ENCODE measurements at regions not wholly inside any gene's neighbourhood (a gene's known extent, or its start where the extent isn't known, plus 50 kb on each side); places are given as distances from the start of the nearest gene placed in this dataset.
A peak's percentile ranks its signal among the peaks of the same experiment; 100 is the strongest.
"Not testable (repeated sequence)": the region's sequence is repeated elsewhere in the genome, so short reads cannot be mapped to it uniquely, and the experiment has no call there.

DNA sequence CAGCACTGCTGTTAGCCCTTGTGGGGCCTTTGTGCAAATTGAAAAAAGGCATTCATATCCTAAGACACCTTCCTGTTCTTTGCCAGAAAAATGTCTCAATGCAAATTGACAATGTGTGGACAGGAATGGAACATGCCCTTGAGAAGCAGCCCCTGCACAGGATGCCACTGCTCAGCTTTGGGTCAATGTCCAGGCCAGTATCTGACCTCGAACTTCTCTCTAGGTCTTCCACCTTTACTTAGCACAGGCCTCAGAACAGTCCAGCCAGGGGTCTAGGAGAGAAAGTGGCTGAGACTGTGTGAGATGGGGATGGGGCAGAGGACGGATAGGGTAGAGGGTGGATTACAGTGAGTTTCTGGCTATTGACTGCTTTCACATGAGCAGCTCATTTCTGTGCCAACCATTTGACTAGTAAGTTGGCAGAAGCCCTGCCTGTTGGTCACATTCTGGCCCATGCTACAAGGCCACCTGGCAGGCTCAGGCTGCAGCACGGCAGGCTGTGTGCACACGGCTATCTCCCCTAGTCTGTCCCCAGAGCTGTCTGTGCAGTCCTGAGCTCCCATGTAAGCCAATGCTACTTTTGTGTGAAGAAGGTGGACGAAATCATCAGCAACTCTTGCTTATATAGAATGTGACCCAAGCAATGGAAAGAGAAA lies 254.5 kb upstream of the PLGLB1 start:
- FAIRE-seq = not testable (repeated sequence)

DNA sequence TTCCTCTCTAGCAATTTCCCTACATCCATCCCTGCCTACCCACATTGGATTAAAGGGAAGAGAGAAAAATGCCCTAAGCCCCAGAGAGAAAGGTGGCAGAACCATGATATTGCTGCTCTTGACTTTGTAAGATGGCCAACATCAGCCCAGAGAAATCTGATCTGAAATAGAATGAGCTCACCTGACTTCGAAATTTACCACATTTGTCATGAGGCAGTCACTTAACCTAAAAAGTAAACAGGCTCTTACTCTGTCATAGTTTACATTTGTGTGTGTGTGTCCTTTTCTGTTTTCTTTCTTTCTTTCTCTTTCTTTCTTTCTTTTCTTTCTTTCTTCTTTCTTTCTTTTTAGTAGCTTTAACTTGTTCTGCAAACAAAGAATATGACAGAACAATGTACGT lies 255.0 kb upstream of the PLGLB1 start:
- not testable (repeated sequence) for FAIRE-seq

DNA sequence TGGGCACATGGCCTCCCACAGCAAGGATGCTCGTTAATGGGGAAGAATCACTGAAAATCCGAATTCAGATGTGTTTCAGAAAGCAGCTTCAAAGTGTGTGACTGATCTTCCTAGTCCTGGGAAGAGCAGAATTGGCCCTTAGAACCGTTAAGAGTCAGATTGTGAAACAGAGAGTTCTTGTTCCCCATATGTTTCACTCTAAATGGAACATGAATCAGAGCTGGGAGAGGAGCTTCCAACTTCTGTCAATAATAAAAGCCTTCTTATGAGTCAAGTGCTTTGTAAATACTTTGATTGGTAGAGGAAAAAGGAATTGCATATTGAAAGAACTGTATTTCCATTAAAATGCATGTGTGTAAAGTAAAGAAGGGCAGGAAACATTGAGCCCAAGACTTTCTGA lies 256.1 kb upstream of the PLGLB1 start:
- FAIRE-seq = not testable (repeated sequence)

DNA sequence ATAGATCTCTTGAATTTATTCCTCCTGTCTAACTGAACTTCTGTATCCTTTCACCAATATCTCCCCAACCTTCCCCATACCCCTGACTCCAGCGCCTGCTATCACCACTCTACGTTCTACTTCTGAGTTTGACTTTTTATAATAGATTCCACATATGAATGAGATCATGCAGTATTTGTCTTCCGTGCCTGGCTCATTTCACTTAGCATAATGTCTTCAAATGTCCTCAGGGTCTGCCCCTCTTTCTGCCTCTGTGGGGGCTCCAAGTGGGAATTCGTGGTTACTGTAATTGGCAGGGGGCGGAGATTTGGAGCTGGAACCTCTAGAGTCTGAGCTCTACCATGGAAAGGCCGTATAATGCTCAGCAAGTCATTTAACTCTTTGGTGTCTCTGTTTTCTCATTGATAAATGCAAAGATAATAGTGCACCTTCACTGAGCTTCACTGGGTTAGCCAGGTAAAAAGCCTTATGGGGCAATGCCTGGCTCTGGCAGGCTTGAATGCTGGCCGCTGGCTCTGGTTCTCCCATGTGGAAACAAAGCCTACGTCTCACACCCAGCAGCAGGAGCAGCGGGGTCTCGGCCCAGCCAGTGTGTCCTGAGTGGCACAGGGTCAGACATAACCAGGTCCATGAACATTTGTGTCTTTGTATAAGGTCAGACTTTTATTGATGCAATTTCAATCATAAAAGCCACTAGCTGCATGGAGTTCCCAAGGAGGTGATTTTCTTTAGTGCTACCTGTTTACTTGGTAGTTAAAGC lies 259.1 kb upstream of the PLGLB1 start:
- FAIRE-seq = not testable (repeated sequence)

DNA sequence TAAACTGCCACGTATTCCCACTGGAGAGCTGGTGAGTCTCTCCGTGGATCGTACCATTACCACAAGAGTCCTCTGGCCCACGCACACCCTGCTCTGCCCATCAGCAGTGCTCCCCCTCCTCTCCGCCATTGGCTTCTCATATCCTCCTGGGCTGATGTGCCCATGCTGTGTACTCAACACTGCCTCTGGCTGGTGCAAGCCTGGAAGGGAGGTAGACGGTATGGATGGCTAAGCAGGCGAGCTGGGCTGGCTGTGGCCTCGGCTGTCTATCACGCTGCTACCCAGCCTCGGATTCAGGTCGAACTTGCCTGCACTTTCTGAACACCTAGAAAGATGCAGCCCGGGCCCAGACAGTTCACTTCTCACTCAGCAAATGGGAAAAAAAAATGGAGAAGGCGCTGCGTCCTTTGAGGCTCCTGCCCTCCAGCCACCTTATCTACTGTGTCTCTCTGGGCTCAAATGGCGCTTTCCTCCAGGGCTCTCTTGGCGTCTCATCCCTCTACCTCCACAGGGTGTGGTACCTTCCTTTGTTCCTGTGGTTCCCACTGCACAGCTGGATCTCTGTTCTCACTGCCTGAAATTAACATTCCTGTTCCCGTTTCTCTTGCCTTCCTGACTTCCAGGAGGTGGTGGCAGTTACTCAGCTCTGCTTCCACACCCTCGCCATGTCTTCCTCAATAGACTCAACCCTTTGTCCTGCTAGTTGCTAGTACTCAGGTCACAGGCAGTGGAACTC lies 262.3 kb upstream of the PLGLB1 start:
- FAIRE-seq = not testable (repeated sequence)

DNA sequence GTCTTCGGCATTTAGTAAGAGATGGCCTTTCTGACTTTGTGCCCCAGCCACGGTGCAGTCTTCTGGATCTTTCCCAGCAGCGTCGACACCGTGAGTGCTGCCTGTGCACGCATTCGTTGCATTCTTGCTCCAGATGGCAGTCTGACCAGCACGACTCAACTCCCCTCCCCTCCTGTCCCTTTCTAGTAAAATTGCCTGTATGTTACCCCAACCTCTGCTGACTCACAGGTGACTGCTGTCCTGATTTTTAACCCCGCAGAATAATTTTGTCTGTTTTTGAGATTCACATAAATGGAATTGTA lies 262.8 kb upstream of the PLGLB1 start:
- FAIRE-seq = not testable (repeated sequence)

DNA sequence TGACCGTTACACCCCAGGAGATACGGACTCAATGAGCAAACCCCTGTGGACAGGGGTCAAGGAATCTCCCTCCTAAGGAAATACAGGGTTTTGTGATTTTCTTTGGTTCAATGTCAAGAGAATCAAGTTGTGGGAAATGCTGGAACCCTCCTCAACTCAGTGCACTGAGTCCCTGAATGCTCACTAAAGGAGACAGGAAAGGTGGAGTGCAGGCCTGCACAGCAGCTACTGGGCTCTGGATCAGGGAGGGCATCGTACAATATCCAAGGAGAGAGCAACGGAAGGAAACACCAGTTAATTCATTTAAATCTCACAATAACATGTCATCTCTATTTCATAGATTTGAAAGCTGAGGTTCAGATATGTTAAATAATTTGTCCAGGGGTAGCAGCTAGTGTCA lies 263.5 kb upstream of the PLGLB1 start:
- FAIRE-seq = not testable (repeated sequence)

DNA sequence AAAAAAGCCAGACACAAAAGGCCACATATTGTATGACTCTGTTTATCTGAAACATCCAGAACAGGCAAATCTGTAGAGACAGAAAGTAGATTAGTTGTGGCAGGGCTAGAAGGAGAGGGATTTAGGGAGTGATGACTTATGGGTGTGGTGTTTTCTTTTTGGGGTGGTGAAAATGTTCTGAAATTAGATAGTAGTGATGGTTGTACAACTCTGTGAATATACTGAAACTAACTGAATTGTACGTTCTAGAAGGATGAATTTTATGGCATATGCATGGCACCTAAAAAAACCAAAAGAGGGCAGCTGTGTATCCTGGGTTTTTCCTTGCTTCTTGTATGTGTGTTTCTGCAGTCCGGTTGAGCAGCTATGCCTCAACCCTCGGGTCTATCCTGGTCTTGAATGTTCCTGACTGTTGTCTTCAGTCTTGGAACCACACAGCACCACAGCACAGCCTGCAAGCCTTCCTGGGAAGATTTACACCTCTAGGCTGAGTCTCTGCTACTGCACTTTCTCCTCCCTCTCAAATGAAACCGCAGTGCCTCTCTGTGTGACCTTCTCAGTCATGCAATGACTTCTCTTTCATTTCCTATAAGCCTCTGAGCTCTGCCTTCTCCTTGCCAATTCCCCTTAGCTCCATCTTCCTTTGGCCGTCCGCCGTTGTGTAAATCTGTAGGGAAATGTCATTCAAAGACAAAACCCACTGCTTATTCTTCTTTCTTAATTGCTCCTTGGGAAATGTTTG lies 269.1 kb upstream of the PLGLB1 start:
- FAIRE-seq = not testable (repeated sequence)

DNA sequence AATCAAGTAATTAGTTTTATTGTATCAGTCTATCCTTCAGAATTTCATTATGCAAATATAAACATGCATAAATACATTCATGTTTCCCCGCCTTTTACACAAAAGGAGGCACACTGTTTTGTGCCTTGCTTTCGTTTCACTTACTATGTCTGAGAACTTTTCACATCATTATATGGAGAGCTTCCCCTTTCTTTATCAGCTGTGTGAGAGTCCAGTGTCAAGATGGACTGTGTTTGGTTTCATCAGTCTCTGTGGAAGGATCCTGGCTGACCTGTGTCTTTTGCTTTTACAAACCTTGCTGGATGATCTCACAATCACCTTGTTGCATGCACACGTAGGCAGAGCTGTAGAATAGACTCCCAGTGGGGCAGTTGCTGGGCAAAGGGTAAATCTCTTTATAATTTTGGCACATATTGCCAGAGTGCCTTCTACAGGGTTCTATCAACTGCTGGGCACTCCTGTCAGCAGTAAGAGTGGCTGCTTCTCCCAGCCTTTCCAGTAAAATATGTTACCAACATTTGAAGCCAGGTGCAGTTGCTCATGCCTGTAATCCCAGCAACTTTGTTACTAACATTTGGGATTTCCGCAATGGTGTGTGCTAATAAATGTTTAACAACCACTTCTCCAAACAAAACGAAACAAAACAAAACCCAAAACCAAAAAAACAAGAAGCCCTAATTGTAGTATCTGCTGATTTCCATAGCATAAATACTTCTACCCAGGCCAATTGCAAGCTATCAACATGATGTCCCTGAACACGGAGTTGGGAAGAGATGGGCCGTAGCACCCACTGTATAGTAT lies 270.0 kb upstream of the PLGLB1 start:
- not testable (repeated sequence) for FAIRE-seq

DNA sequence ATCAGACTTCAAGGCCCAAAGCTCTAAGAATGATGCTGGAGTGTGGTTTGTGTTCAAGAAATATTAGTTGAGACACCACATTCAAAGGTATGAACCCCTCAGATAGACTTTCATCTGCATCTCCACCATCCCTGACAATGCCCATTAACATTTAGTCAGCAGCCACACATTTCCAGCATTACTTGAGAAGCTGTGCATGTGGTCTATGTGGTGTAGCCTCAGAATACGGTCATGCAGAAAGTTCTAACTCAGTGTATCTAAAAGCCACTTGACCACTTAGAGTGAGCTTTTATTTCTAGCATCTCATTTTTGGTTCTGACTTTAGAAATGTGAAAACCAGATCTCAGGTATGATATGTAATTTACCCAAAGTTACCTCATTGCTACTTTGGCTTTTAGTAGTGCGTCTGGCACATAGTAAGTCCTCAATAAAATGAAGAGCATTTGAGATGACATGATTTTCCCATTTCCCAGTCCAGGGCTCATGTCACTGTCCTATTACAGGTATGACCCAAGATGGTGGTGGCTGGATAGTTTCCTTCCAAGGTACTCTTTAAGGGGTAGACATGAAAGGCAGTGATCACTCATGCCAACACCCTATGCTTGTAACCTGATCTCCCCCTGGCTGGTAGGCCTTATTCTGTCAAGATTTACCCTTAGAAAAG lies 272.4 kb upstream of the PLGLB1 start:
- not testable (repeated sequence) for FAIRE-seq

DNA sequence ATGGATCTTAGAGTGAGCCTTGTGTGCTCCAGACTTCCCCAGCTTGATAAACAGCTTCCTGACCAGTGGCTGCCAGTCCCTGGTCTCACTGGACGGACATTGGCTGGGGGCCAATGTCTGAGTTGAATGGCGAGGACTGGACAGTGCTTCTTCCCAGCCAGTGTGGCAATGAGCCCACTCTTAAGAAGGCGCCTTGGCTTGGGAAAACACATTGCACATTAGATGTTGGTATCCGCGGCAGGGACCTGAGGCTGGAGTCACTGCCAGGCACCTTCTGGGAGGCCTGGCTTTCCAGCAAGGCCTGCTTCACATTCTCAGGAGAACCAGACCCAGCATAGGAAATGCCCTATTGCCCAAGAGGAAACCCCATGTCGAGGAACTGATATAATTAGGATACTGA lies 273.5 kb upstream of the PLGLB1 start:
- FAIRE-seq = not testable (repeated sequence)

DNA sequence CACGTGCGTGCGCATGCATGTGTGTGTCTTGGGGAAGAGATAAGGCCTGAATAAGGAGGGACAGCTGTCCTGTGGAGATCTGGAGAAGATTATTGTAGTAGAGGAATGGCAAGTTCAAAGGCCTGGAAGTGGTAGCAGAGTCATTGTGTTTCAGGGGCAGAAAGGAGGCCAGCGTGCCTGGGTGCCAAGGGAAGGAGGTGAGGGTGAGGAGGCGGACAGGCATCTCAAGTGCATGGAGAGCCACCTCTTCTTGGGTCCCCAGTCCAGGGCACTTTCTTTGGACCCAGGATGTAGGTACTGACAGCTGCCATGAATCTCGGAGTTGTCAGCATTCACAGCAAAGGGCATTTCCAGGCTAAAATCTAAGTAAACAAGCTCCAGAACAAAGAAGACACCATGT lies 279.7 kb upstream of the PLGLB1 start:
- FAIRE-seq = not testable (repeated sequence)

DNA sequence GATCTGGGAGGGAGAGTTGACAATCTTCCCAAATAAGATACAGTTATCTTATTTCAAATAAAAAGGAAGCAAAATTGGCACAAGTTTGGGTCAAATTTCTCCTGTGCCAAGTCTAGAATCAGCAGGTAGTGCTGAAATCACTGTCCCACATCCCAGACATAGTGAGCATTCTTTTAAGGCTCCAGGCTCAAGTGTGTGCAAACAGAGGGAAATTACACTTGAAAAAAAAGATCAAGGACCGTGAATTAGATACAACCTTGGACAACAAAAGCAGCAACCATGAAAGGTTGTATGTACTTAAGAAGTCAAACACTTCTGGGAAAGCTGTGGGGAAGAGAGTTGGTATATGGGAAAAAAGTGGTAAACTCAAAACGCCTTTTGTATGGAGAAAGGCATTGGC lies 280.2 kb upstream of the PLGLB1 start:
- not testable (repeated sequence) for FAIRE-seq

DNA sequence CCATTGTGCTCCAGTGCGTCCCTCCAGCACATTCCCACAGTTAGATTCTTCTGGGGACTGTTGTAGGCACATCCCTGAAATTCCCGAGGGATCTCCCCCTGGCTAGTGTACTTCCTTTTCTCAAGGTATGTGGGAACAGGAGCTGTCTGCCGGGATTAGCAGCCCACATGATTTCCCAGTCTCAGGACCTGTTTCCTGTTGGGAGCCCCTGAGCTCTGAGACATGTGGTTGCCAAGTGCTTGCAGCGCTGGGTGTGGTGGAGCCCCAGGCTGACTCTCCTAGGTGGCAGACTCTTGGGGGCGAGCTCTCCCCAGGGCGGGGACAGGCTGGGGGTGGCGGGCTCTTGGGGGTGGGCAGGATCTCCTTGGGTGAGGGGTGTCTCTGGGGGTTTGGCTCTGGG lies 287.0 kb upstream of the PLGLB1 start:
- FAIRE-seq = not testable (repeated sequence)

DNA sequence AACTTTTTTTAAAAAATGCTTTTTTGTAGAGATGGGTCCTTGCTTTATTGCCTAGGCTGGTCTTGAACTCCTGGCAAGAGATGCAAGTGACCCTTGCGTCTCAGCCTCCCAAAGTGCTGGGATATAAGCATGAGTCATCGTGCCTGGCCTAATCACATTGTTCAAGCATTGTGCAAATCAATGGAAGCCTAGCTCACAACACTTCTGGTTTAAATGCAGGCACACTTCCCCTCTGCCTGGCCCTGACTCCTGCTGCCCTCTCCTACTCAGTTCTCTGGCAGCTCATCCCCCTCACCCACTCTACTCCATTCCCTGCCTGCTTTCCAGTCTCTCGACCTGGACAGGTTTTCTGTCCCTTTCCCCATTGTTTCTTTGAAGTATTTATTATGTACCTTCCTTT lies 288.1 kb upstream of the PLGLB1 start:
- not testable (repeated sequence) for FAIRE-seq

DNA sequence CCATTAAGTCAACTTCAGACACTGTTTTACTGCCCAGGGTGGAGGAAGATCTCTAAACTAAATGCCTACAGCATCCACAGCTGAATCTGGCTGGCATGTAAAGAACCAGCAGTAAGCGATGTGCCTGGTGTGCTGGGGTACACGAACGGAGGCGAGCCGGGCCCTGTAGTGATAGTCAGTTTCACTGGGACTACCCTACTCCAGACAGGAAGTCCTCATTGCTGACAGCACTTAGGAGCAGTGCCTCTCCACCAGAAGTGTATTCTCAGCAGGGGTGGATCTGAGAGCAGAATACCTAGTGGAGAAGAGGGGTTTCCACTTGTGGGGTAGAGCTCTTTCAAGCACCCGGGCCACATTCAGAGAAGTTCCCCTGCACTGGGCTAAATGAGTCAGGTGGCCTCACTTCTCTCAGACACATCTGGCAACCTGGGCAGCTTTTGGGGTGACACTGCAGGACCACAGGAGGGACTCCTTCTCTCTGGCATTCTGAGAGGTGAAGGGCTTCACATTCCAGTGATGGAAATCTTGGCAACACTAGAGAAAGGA lies 290.3 kb upstream of the PLGLB1 start:
- not testable (repeated sequence) for FAIRE-seq

DNA sequence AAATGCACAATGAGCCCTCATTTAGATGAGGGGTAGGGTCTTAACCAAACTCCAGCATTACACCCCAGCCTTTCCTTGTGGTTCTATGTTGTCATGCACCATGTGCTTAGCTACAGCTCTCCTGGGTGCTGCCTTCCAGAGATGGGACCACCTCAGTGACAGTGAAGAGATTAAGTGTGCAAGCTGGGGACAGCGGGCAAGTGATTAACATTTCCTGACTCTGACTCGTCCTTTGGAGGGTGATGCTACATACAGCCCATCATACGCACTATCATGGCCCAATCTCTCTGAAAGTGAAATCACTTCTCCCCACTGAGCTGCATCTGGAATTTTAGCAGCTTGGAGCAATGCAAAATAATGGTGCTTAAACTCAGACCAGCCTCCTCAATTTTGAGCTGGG lies 293.0 kb upstream of the PLGLB1 start:
- not testable (repeated sequence) for FAIRE-seq

DNA sequence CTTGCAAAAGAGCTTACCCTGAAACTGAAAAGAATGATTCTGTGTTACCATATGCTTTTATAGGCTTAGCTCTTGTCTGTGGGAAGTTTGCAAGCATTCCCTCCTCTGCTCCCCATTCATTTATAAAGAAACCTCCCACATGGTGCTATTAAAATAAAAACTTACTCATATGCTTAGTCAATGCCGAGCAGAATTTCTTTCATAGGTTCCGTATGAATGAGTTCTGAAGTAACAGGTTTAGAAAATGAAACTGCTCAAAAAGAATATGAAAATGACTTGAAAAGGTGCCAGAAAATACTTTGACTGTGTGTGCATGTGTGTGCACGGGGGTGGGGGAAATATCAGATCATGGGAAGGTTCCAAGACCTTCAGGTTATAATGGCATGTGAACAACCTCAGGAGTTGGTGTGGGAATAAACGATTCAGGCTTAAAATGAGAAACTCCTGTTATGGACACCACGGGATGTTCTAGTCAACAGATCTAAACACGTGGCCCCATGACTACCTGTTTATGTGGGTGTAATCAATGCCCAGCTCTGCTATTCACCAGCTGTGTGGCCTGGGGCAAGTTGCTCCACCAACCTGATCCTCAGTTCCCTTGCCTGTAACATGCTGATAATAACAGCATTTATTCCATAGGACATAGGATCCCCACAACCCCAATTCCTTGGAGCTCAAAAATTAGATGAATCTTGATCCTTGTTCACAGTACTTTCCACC lies 293.7 kb upstream of the PLGLB1 start:
- not testable (repeated sequence) for FAIRE-seq

DNA sequence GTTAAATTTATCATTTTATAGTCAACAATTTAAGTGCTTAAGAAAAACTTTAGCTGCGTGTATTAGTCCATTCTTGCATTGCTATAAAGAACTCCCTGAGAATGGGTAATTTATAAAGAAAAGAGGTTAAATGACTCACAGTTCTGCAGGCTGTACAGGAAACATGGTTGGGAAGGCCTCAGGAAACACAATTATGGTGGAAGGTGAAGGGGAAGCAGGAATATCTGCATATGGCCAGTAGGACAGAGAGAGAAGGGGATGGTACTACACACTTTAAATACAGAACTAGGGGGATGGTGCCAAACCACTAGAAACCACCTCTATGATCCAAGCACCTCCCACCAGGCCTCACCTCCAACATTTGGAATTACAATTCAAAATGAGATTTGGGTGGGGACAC lies 295.5 kb upstream of the PLGLB1 start:
- FAIRE-seq = not testable (repeated sequence)

DNA sequence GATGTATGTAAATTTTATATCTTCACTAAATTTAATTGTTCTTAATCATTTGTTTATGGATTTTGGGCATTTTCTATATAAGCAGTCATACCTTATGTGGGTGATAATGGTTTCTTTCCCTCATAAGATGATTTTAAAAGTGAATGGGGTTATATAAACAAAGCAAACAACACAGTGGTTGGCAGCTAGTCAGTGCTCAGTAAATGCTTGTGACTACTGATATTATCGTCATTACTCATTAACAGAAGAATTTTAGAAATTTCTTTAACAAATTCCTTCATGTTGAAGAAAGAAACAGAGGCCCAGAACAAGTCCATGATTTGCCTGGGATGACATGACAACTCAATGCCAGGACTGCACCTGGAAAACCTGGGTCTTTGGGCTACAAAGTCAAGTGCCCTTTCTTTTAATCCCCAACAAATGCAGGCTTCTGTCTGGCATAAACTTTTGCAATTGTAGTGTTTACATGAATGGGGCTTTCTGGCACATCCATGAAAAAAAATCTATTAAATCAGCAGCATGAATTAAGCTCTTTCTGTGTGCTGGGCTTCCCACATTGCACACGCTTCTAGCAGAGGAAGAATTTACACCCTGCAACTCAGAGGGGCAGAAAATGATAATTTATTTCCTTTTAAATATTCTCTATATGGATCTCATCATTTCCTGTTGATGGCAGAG lies 297.3 kb upstream of the PLGLB1 start:
- peak; percentile 36 for FAIRE-seq
